PFSK-1 (cell line): ENCODE measurements at regions not wholly inside any gene's neighbourhood (a gene's known extent, or its start where the extent isn't known, plus 50 kb on each side); places are given as distances from the start of the nearest gene placed in this dataset.

Experiments used
- FOXP2 ChIP-seq: optimal IDR thresholded peaks from 2 replicates; pipeline ENCODE3; 2011; ENCODE audit warnings: borderline replicate concordance, control low read depth, inconsistent platforms; ENCODE audit not compliant: insufficient read depth; ENCODE audit errors: extremely low read length, extremely low read depth
- POLR2AphosphoS5 ChIP-seq: IDR thresholded peaks from 2 replicates; pipeline ENCODE4 v1.6.1; 2012; ENCODE audit warnings: low read depth, mild to moderate bottlenecking, control low read depth, low read length, moderate library complexity
- REST ChIP-seq, 2 experiments: IDR thresholded peaks; 2 replicates each; pipeline versions ENCODE4 v1.6.1 to v1.8.0; 2011 to 2012; ENCODE audit warnings: low read depth in 2 of 2, low read length in 2 of 2, control low read depth in 1 of 2, inconsistent platforms in 1 of 2, mild to moderate bottlenecking in 1 of 2, moderate library complexity in 1 of 2; ENCODE audit not compliant: insufficient read depth in 1 of 2
- SIN3A ChIP-seq: IDR thresholded peaks from 2 replicates; pipeline ENCODE4 v1.6.1; 2012; ENCODE audit warnings: mild to moderate bottlenecking, low read length, moderate library complexity, borderline replicate concordance; ENCODE audit not compliant: insufficient read depth
- TAF1 ChIP-seq: IDR thresholded peaks from 2 replicates; pipeline ENCODE4 v1.6.1; 2012; ENCODE audit warnings: low read length, control low read depth, borderline replicate concordance; ENCODE audit not compliant: insufficient read depth

DNA sequence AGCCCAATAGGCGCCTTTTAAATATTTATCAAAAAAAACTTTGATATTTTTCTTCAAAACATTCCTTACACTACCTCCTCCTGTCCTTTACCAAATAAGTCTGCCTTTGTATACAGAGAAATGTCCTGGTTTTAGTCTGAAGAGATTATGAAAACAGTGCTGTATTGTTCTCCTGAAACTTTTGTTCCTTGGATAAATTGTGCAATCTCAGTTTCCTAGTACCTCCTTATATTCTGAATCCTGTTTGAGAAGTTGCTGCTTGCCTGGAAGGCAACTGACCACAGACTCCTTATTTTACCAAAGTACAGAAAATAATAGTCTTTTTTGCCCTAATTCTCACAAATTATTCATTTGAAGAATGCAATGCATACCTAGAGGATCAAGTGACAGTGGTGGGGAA, 349.5 kb downstream of the EPHA7 start:
- TF ChIP-seq TAF1: no peak
- TF ChIP-seq FOXP2: no peak
- TF ChIP-seq POLR2AphosphoS5: no peak
- no peak for TF ChIP-seq REST (IDR thresholded peaks at IDR 0.05; ENCODE audit: insufficient read depth in 1 of 2, low read depth in 2 of 2, low read length in 2 of 2)
- no peak for TF ChIP-seq SIN3A

DNA sequence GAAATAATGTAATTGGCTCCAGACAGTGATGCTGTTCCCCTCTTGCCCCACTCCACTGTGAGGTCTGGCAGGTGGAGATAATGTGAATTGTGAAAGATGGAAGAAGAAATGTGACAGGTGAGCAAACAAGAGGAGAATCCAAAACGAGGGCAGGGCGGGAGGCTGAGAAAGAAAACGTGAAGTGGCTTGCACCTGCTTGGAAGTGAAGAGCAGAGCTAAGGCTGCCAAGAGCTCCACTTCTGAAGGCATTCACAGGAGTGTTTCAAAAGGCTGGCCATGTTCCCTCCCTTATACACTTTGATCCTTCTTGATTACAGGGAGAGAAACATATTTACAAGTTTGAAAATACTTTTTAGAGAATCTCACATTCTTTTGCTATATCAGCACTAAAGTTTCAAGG, 359.4 kb downstream of the EPHA7 start:
- TF ChIP-seq REST (IDR thresholded peaks at IDR 0.05; ENCODE audit: insufficient read depth in 1 of 2, low read depth in 2 of 2, low read length in 2 of 2) (no peak), POLR2AphosphoS5 (no peak), FOXP2 (no peak), SIN3A (no peak), TAF1 (no peak)

DNA sequence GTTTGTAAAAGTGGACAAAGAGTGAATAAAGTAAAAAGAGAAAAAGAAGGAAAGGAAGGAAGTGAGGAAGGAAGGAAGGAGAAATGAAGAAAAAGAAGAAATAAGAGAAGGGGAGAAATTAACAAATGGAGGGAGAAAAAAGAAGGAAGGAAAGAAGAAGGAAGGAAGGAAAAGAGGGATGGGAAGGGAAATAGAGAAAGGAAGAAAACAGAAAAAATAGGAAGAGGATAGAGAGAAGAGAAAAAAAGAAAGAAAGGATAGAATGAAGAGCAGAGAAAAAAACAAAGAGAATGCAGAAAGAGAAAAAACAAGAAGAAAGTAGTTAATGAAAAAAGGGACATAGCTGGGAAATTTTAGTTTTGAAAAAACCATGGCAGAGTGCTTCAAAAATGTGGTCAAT, 361.8 kb downstream of the EPHA7 start:
- no peak for TF ChIP-seq REST (IDR thresholded peaks at IDR 0.05; ENCODE audit: insufficient read depth in 1 of 2, low read depth in 2 of 2, low read length in 2 of 2)

GRCh38 chr6:93048381-93048780, 371.0 kb downstream of the EPHA7 start:
- no peak for TF ChIP-seq FOXP2
- TF ChIP-seq SIN3A: no peak
- no peak for TF ChIP-seq POLR2AphosphoS5
- no peak for TF ChIP-seq TAF1
- TF ChIP-seq REST (IDR thresholded peaks at IDR 0.05; ENCODE audit: insufficient read depth in 1 of 2, low read depth in 2 of 2, low read length in 2 of 2): no peak

- TF ChIP-seq FOXP2: no peak
- TF ChIP-seq POLR2AphosphoS5: no peak
- no peak for TF ChIP-seq SIN3A
- TF ChIP-seq TAF1: no peak
- no peak for TF ChIP-seq REST (IDR thresholded peaks at IDR 0.05; ENCODE audit: insufficient read depth in 1 of 2, low read depth in 2 of 2, low read length in 2 of 2)
Measured at GRCh38 chr6:93047033-93047432, 372.3 kb downstream of the EPHA7 start.
